ENCODE measurements at regions not wholly inside any gene's neighbourhood (a gene's known extent, or its start where the extent isn't known, plus 50 kb on each side); places are given as distances from the start of the nearest gene placed in this dataset.
"Not testable (repeated sequence)": the region's sequence is repeated elsewhere in the genome, so short reads cannot be mapped to it uniquely, and the experiment has no call there.

DNA sequence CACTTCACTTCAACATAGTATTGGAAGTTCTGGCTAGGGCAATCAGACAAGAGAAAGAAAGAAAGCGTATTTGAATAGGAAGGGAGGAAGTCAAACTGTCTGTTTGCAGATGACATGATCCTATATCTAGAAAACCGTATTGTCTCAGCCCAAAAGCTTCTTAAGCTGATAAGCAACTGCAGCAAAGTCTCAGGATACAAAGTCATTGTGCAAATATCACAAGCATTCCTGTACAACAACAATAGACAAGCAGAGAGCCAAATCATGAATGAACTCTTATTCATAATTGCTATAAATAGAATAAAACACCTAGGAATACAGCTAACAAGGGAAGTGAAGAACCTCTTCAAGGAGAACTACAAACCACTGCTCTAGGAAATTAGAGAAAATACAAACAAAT is 473.9 kb upstream of the SOX9 start:
- TF ChIP-seq, protein P1, sequence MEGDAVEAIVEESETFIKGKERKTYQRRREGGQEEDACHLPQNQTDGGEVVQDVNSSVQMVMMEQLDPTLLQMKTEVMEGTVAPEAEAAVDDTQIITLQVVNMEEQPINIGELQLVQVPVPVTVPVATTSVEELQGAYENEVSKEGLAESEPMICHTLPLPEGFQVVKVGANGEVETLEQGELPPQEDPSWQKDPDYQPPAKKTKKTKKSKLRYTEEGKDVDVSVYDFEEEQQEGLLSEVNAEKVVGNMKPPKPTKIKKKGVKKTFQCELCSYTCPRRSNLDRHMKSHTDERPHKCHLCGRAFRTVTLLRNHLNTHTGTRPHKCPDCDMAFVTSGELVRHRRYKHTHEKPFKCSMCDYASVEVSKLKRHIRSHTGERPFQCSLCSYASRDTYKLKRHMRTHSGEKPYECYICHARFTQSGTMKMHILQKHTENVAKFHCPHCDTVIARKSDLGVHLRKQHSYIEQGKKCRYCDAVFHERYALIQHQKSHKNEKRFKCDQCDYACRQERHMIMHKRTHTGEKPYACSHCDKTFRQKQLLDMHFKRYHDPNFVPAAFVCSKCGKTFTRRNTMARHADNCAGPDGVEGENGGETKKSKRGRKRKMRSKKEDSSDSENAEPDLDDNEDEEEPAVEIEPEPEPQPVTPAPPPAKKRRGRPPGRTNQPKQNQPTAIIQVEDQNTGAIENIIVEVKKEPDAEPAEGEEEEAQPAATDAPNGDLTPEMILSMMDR (IDR thresholded peaks at IDR 0.05) = not testable (repeated sequence)
- not testable (repeated sequence) for TF ChIP-seq EP300, POLR2A (IDR thresholded peaks at IDR 0.05)

Data from ovary (tissue), 3 donors.